HepG2 (cell line): ENCODE measurements at regions not wholly inside any gene's neighbourhood (a gene's known extent, or its start where the extent isn't known, plus 50 kb on each side); places are given as distances from the start of the nearest gene placed in this dataset.

Source experiments
- ATAC-seq: fragments of 200-7000 bp; cut with Tn5 transposase; 3 replicates; pipeline ENCODE4 v1.9.1; 2020; ENCODE audit warnings: mild to moderate bottlenecking, moderate library complexity
- BruUV-seq: library from RNA; stranded (reverse); fragments of 400-500 nt; replicated peaks from 2 replicates; lab custom pipeline; 2021; lab: Mats Ljungman, UMichigan
- CTCF ChIA-PET: fragments of 300-600 bp; formaldehyde crosslinking; extraction: SDS; loops from one replicate; lab custom pipeline; 2021; ENCODE audit warnings: low total read pairs, inconsistent platforms, low intra/inter-chr PET ratio; lab: Yijun Ruan, JAX
- POLR2A ChIA-PET: fragments of 350-600 bp; sonication (Branson Sonifier 250); formaldehyde crosslinking; loops from one replicate; lab custom pipeline; 2020; ENCODE audit warnings: antibody characterized with exemption, inconsistent platforms; lab: Yijun Ruan, JAX
- DNase-seq: peaks from one replicate; pipeline ENCODE4 v3.0.0-alpha.2; 2015; ENCODE audit warnings: low spot score
- FAIRE-seq: peaks from 3 replicates; lab custom pipeline; 2011; peaks lifted over from hg19 to GRCh38; lab: Jason Lieb, UNC
- H2AFZ ChIP-seq: one replicate; pipeline ENCODE4 v1.6.1; 2011; ENCODE audit warnings: low read length, inconsistent platforms
- H3K27ac ChIP-seq: fragments of 300-600 bp; 3 replicates; pipeline ENCODE4 v1.8.0; 2011; ENCODE audit warnings: mixed run types, mild to moderate bottlenecking, mixed read lengths, low read length, inconsistent platforms; ENCODE audit not compliant: insufficient read depth; ENCODE audit errors: extremely low read length
- H3K27me3 ChIP-seq, 2 experiments: fragments of 200-600 bp in 1 of 2; 2 replicates in 1 of 2; 3 replicates in 1 of 2; pipeline versions ENCODE4 v1.6.0 to v1.8.0; 2011; ENCODE audit warnings: low read length in 2 of 2, mild to moderate bottlenecking in 2 of 2, moderate library complexity in 2 of 2, inconsistent platforms in 1 of 2; ENCODE audit not compliant: insufficient read depth in 2 of 2, control insufficient read depth in 1 of 2
- H3K36me3 ChIP-seq, 2 experiments: fragments of 200-600 bp in 1 of 2; replicated peaks in 1 of 2; 2 replicates in 1 of 2; 3 replicates in 1 of 2; pipeline versions ENCODE4 v1.5.1 to v1.8.0; 2011; ENCODE audit warnings: low read length in 2 of 2, inconsistent platforms in 1 of 2; ENCODE audit not compliant: insufficient read depth in 2 of 2, control insufficient read depth in 1 of 2
- H3K4me1 ChIP-seq: 2 replicates; pipeline ENCODE4 v1.5.1; 2012; ENCODE audit warnings: low read length, inconsistent platforms; ENCODE audit not compliant: insufficient read depth
- H3K4me2 ChIP-seq: 2 replicates; pipeline ENCODE4 v1.6.0; 2011; ENCODE audit warnings: low read depth, low read length, inconsistent platforms
- H3K4me3 ChIP-seq, 3 experiments: fragments of 200-600 bp in 1 of 3; sonication (generic), shearing (Covaris generic) in 1 of 3; replicated peaks in 1 of 3; 2 replicates each; pipeline ENCODE4 v1.5.1; 2011 to 2016; ENCODE audit warnings: low read length in 3 of 3, inconsistent platforms in 2 of 3, low read depth in 2 of 3, mild to moderate bottlenecking in 2 of 3, control low read depth in 1 of 3, mixed read lengths in 1 of 3; ENCODE audit not compliant: insufficient read depth in 1 of 3
- H3K79me2 ChIP-seq: one replicate; pipeline ENCODE4 v1.6.1; 2011; ENCODE audit warnings: low read length, inconsistent platforms; ENCODE audit not compliant: insufficient read depth
- H3K9ac ChIP-seq: 2 replicates; pipeline ENCODE4 v1.6.0; 2011; ENCODE audit warnings: mild to moderate bottlenecking, low read depth, low read length, inconsistent platforms; ENCODE audit not compliant: insufficient read depth
- H3K9me3 ChIP-seq: 2 replicates; pipeline ENCODE4 v1.5.1; 2012; ENCODE audit warnings: mild to moderate bottlenecking, low read length
- H4K20me1 ChIP-seq: 2 replicates; pipeline ENCODE4 v1.6.0; 2011; ENCODE audit warnings: inconsistent platforms, mild to moderate bottlenecking, low read length, moderate library complexity; ENCODE audit not compliant: insufficient read depth
- AKNA ChIP-seq: sonication (generic); formaldehyde crosslinking; IDR thresholded peaks from 2 replicates; pipeline ENCODE4 v1.4.0; 2020; ENCODE audit warnings: missing genetic modification reagents, borderline replicate concordance
- ARID5B ChIP-seq: IDR thresholded peaks from 2 replicates; pipeline ENCODE4 v1.4.0; 2020; ENCODE audit warnings: mild to moderate bottlenecking, missing genetic modification reagents
- CCDC6 ChIP-seq: sonication (generic); formaldehyde crosslinking; IDR thresholded peaks from 2 replicates; pipeline ENCODE4 v1.8.1; 2022; ENCODE audit warnings: mild to moderate bottlenecking, missing genetic modification reagents, moderate library complexity
- CTCF ChIP-seq: sonication (generic); formaldehyde crosslinking; IDR thresholded peaks from 2 replicates; pipeline ENCODE4 v1.5.0; 2020; ENCODE audit warnings: mild to moderate bottlenecking, missing genetic modification reagents, moderate library complexity
- GPBP1L1 ChIP-seq: sonication (generic); formaldehyde crosslinking; IDR thresholded peaks from 2 replicates; pipeline ENCODE4 v1.5.0; 2020; ENCODE audit warnings: mild to moderate bottlenecking, missing genetic modification reagents
- KDM4B ChIP-seq: sonication (generic); formaldehyde crosslinking; IDR thresholded peaks from 2 replicates; pipeline ENCODE4 v1.4.0; 2020; ENCODE audit warnings: missing genetic modification reagents
- NR2F1 ChIP-seq, 2 experiments: fragments of 450-650 bp in 1 of 2; formaldehyde crosslinking in 1 of 2; IDR thresholded peaks; 2 replicates each; pipeline versions ENCODE4 v1.5.0 to v1.6.1; 2016 to 2020; ENCODE audit warnings: mild to moderate bottlenecking in 1 of 2, missing compliant biosample characterization in 1 of 2, missing genetic modification reagents in 1 of 2, moderate library complexity in 1 of 2
- RAD51 ChIP-seq: fragments of 450-650 bp; IDR thresholded peaks from 2 replicates; pipeline ENCODE4 v1.6.1; 2016; ENCODE audit warnings: borderline replicate concordance
- SAP130 ChIP-seq: IDR thresholded peaks from 2 replicates; pipeline ENCODE4 v1.6.1; 2016; ENCODE audit warnings: low read depth
- SETDB1 ChIP-seq: sonication (generic); formaldehyde crosslinking; IDR thresholded peaks from 2 replicates; pipeline ENCODE4 v1.5.1; 2020; ENCODE audit warnings: missing genetic modification reagents, mild to moderate bottlenecking, borderline replicate concordance
- TCF7 ChIP-seq: sonication (generic); IDR thresholded peaks from 2 replicates; pipeline ENCODE4 v1.6.1; 2016; ENCODE audit warnings: antibody characterized with exemption, low read depth
- ZNF562 ChIP-seq: sonication (generic); formaldehyde crosslinking; IDR thresholded peaks from 2 replicates; pipeline ENCODE4 v1.8.0; 2022; ENCODE audit warnings: missing genetic modification reagents, borderline replicate concordance
- ZNF724P ChIP-seq: sonication (generic); formaldehyde crosslinking; IDR thresholded peaks from 2 replicates; pipeline ENCODE4 v1.8.0; 2022; ENCODE audit warnings: missing genetic modification reagents, borderline replicate concordance
- ZNF777 ChIP-seq: sonication (generic); formaldehyde crosslinking; IDR thresholded peaks from 2 replicates; pipeline ENCODE4 v1.4.0; 2020; ENCODE audit warnings: missing genetic modification reagents
- WGBS: methylation state at CpG from one replicate; pipeline ENCODE4 v1.1.6; 2017; ENCODE audit warnings: low lambda C conversion rate; 5-methylcytosine and 5-hydroxymethylcytosine counted together
- in situ Hi-C: cut with HindIII; loops from 2 replicates; pipeline ENCODE4 v1.10.0; 2017; ENCODE audit warnings: low pct_unique_long_range_greater_than_20kb; ENCODE audit not compliant: extremely low pct_ligation_motif_present
- intact Hi-C: fragments of 100-400 bp; cut with micrococcal nuclease; formaldehyde crosslinking; loops from one replicate; pipeline ENCODE4 v1.10.0; 2022; ENCODE audit not compliant: unreplicated experiment

GRCh38 chr6:80959034-80959433, 793.4 kb downstream of the TENT5A start:
- no peaks in the 10 kb centered on the region for H4K20me1 ChIP-seq
- no peaks in the 10 kb centered on the region for H3K27me3 ChIP-seq
- CTCF ChIA-PET, result no interaction called here
- in situ Hi-C loops (no loop called here), intact Hi-C loops (no loop called here)
- WGBS, result 0% methylated on average over 1 of the region's 1 CpG
- no peaks in the 10 kb centered on the region for H3K4me1 ChIP-seq
- H3K79me2 ChIP-seq, result no peaks in the 10 kb centered on the region
- no peak overlapping the region for H3K4me2 ChIP-seq
- FAIRE-seq, result no peak
- no peak overlapping the region for H3K9ac ChIP-seq
- H3K36me3 ChIP-seq, result no peaks in the 10 kb centered on the region
- no peak for ATAC-seq
- no TSS peak for BruUV-seq
- no peak overlapping the region for H3K4me3 ChIP-seq
- H3K9me3 ChIP-seq, result no peaks in the 10 kb centered on the region
- H3K27ac ChIP-seq, result no peak overlapping the region
- POLR2A ChIA-PET, result no interaction called here
- no peak overlapping the region for H2AFZ ChIP-seq
- DNase-seq, result no peak
- TF ChIP-seq TCF7, result no peak
- no peak for TF ChIP-seq AKNA
- no peak for TF ChIP-seq GPBP1L1
- TF ChIP-seq KDM4B (CRISPR knock-in tag), result no peak
- TF ChIP-seq SAP130 (CRISPR knock-in tag), result no peak
- no peak for TF ChIP-seq ZNF724P
- no peak for TF ChIP-seq ZNF562 (CRISPR knock-in tag)
- no peak for TF ChIP-seq ARID5B (CRISPR knock-in tag)
- TF ChIP-seq RAD51, result no peak
- TF ChIP-seq CCDC6 (CRISPR knock-in tag), result no peak
- no peak for TF ChIP-seq NR2F1 (CRISPR knock-in tag; IDR thresholded peaks at IDR 0.05)
- no peak for TF ChIP-seq CTCF (CRISPR knock-in tag)
- no peak for TF ChIP-seq ZNF777 (CRISPR knock-in tag)
- no peak for TF ChIP-seq SETDB1 (CRISPR knock-in tag)
